H1 (cell line): ENCODE measurements at regions not wholly inside any gene's neighbourhood (a gene's known extent, or its start where the extent isn't known, plus 50 kb on each side); places are given as distances from the start of the nearest gene placed in this dataset.

Source experiments
- CTCF ChIA-PET: fragments of 300-600 bp; sonication (Branson Sonifier 250); formaldehyde crosslinking; loops from one replicate; lab custom pipeline; 2021; ENCODE audit not compliant: partially characterized antibody; lab: Charles Lee
- POLR2A ChIA-PET: fragments of 300-600 bp; sonication (Branson Sonifier 250); formaldehyde crosslinking; loops from one replicate; lab custom pipeline; 2021; ENCODE audit warnings: inconsistent platforms; ENCODE audit not compliant: partially characterized antibody; lab: Charles Lee
- DNase-seq, 2 experiments: peaks; one replicate each; pipeline versions ENCODE4 v3.0.0 to v3.0.0-alpha.2; 2010 to 2022; ENCODE audit warnings: low spot score in 2 of 2, low read depth in 1 of 2, mixed read lengths in 1 of 2
- FAIRE-seq: peaks from 2 replicates; lab custom pipeline; 2011; peaks lifted over from hg19 to GRCh38; lab: Jason Lieb, UNC
- H2AFZ ChIP-seq: 2 replicates; pipeline ENCODE4 v1.8.1; 2012; ENCODE audit warnings: low read length, inconsistent platforms
- H2AK5ac ChIP-seq: 2 replicates; pipeline ENCODE4 v1.6.1; 2013; ENCODE audit warnings: low read depth, low read length
- H2BK120ac ChIP-seq: replicated peaks from 2 replicates; pipeline ENCODE3; 2013; ENCODE audit warnings: low read depth, low read length, inconsistent platforms
- H2BK12ac ChIP-seq: 2 replicates; pipeline ENCODE4 v1.6.1; 2013; ENCODE audit warnings: low read depth, low read length
- H2BK15ac ChIP-seq: 2 replicates; pipeline ENCODE4 v1.6.1; 2013; ENCODE audit warnings: low read length
- H2BK20ac ChIP-seq: 2 replicates; pipeline ENCODE4 v1.6.1; 2013; ENCODE audit warnings: low read length
- H2BK5ac ChIP-seq: 2 replicates; pipeline ENCODE4 v1.6.1; 2013; ENCODE audit warnings: low read depth, low read length
- H3K14ac ChIP-seq: 2 replicates; pipeline ENCODE4 v1.6.1; 2013; ENCODE audit warnings: inconsistent platforms; ENCODE audit not compliant: insufficient read length
- H3K18ac ChIP-seq: 2 replicates; pipeline ENCODE4 v1.6.1; 2013; ENCODE audit warnings: low read length; ENCODE audit errors: extremely low read depth
- H3K23ac ChIP-seq: 2 replicates; pipeline ENCODE4 v1.6.1; 2013; ENCODE audit warnings: inconsistent platforms; ENCODE audit not compliant: insufficient read length
- H3K23me2 ChIP-seq: 2 replicates; pipeline ENCODE4 v1.6.1; 2013; ENCODE audit warnings: low read depth, low read length
- H3K27ac ChIP-seq: 2 replicates; pipeline ENCODE4 v1.6.1; 2011; ENCODE audit warnings: low read depth, low read length, inconsistent platforms
- H3K27me3 ChIP-seq, 4 experiments: replicated peaks in 1 of 4; 1 replicate in 1 of 4; 2 replicates in 3 of 4; pipeline versions ENCODE4 v1.6.1 to v1.8.1; 2011 to 2013; ENCODE audit warnings: low read length in 3 of 4, mild to moderate bottlenecking in 3 of 4, inconsistent platforms in 2 of 4, mixed read lengths in 2 of 4, moderate library complexity in 1 of 4; ENCODE audit not compliant: control insufficient read depth in 3 of 4, insufficient read depth in 3 of 4; ENCODE audit errors: extremely low read depth in 1 of 4
- H3K36me3 ChIP-seq, 4 experiments: 2 replicates each; pipeline versions ENCODE4 v1.6.1 to v1.8.1; 2011 to 2013; ENCODE audit warnings: mild to moderate bottlenecking in 4 of 4, low read length in 3 of 4, moderate library complexity in 2 of 4, control low read depth in 1 of 4, inconsistent platforms in 1 of 4; ENCODE audit not compliant: insufficient read depth in 4 of 4, control insufficient read depth in 2 of 4
- H3K4ac ChIP-seq: replicated peaks from 2 replicates; pipeline ENCODE3; 2013; ENCODE audit warnings: low read length, low read depth, mixed read lengths, inconsistent platforms; ENCODE audit not compliant: insufficient read length
- H3K4me1 ChIP-seq, 4 experiments: replicated peaks in 1 of 4; 1 replicate in 1 of 4; 2 replicates in 3 of 4; pipeline versions ENCODE4 v1.6.1 to v1.8.1; 2011 to 2013; ENCODE audit warnings: low read length in 3 of 4, inconsistent platforms in 2 of 4, mixed read lengths in 1 of 4; ENCODE audit not compliant: insufficient read depth in 4 of 4, control insufficient read depth in 3 of 4
- H3K4me2 ChIP-seq, 2 experiments: 2 replicates each; pipeline versions ENCODE4 v1.6.1 to v1.8.1; 2011 to 2013; ENCODE audit warnings: low read depth in 2 of 2, low read length in 2 of 2, control low read depth in 1 of 2, inconsistent platforms in 1 of 2, mild to moderate bottlenecking in 1 of 2; ENCODE audit not compliant: insufficient read depth in 1 of 2
- H3K4me3 ChIP-seq, 4 experiments: fragments of 200-600, 300-600 bp in 1 of 4; sonication (generic), shearing (Covaris generic), sonication (Bioruptor Twin) in 1 of 4; 2 replicates each; pipeline versions ENCODE4 v1.5.1 to v1.8.1; 2011 to 2016; ENCODE audit warnings: low read length in 4 of 4, low read depth in 3 of 4, control low read depth in 2 of 4, inconsistent platforms in 2 of 4, mild to moderate bottlenecking in 2 of 4, mixed read lengths in 1 of 4, moderate library complexity in 1 of 4; ENCODE audit not compliant: insufficient read depth in 2 of 4; ENCODE audit errors: extremely low read depth in 1 of 4
- H3K56ac ChIP-seq: replicated peaks from 2 replicates; pipeline ENCODE3; 2013; ENCODE audit warnings: low read depth, mild to moderate bottlenecking, mixed read lengths, low read length, inconsistent platforms; ENCODE audit not compliant: insufficient read length
- H3K79me1 ChIP-seq: 2 replicates; pipeline ENCODE4 v1.6.1; 2013; ENCODE audit warnings: low read depth, low read length, control low read depth
- H3K79me2 ChIP-seq, 2 experiments: 2 replicates each; pipeline versions ENCODE4 v1.6.1 to v1.8.1; 2012 to 2013; ENCODE audit warnings: low read length in 2 of 2, mild to moderate bottlenecking in 2 of 2, inconsistent platforms in 1 of 2; ENCODE audit not compliant: insufficient read depth in 2 of 2, control insufficient read depth in 1 of 2
- H3K9ac ChIP-seq, 4 experiments: replicated peaks in 1 of 4; 1 replicate in 1 of 4; 2 replicates in 3 of 4; pipeline versions ENCODE4 v1.6.1 to v1.8.1; 2011 to 2013; ENCODE audit warnings: low read depth in 3 of 4, low read length in 3 of 4, control low read depth in 2 of 4, mild to moderate bottlenecking in 2 of 4, moderate library complexity in 2 of 4, inconsistent platforms in 1 of 4; ENCODE audit errors: extremely low read depth in 1 of 4
- H3K9me3 ChIP-seq, 2 experiments: 2 replicates each; pipeline versions ENCODE4 v1.6.1 to v1.8.1; 2012 to 2013; ENCODE audit warnings: mild to moderate bottlenecking in 2 of 2, moderate library complexity in 2 of 2, control low read depth in 1 of 2, inconsistent platforms in 1 of 2, low read depth in 1 of 2, low read length in 1 of 2, mixed read lengths in 1 of 2; ENCODE audit not compliant: insufficient read depth in 2 of 2
- H4K20me1 ChIP-seq, 2 experiments: replicated peaks in 1 of 2; 2 replicates each; pipeline versions ENCODE3 to v1.8.1; 2011 to 2013; ENCODE audit warnings: inconsistent platforms in 2 of 2, low read length in 2 of 2, mild to moderate bottlenecking in 1 of 2; ENCODE audit not compliant: insufficient read depth in 2 of 2, control insufficient read depth in 1 of 2
- H4K5ac ChIP-seq: 2 replicates; pipeline ENCODE4 v1.6.1; 2013; ENCODE audit warnings: low read length, low read depth, mixed read lengths, inconsistent platforms; ENCODE audit not compliant: insufficient read length
- H4K8ac ChIP-seq: 2 replicates; pipeline ENCODE4 v1.8.0; 2013; ENCODE audit warnings: mild to moderate bottlenecking, moderate library complexity, low read length, inconsistent platforms; ENCODE audit not compliant: insufficient read depth; ENCODE audit errors: extremely low read depth
- H4K91ac ChIP-seq: replicated peaks from 2 replicates; pipeline ENCODE3; 2013; ENCODE audit warnings: low read length, mixed read lengths, inconsistent platforms; ENCODE audit not compliant: insufficient read length
- KDM1A ChIP-seq: fragments of 200-600, 300-600 bp; sonication (generic); IDR thresholded peaks from 2 replicates; pipeline ENCODE4 v1.7.1; 2016; ENCODE audit warnings: mild to moderate bottlenecking, low read length, borderline replicate concordance
- WGBS, 2 experiments: shearing (Covaris generic) in 1 of 2; methylation state at CpG; one replicate each; pipeline versions ENCODE4 v1.1.6 to v1.1.7; 2013 to 2015; ENCODE audit warnings: low lambda C conversion rate in 2 of 2, mixed read lengths in 2 of 2, inconsistent platforms in 1 of 2, low coverage in 1 of 2, missing lambda C conversion rate in 1 of 2; ENCODE audit not compliant: insufficient replicate concordance in 2 of 2, insufficient coverage in 1 of 2, insufficient read length in 1 of 2; ENCODE audit errors: extremely low coverage in 1 of 2, missing lambda C conversion rate in 1 of 2; 5-methylcytosine and 5-hydroxymethylcytosine counted together

DNA sequence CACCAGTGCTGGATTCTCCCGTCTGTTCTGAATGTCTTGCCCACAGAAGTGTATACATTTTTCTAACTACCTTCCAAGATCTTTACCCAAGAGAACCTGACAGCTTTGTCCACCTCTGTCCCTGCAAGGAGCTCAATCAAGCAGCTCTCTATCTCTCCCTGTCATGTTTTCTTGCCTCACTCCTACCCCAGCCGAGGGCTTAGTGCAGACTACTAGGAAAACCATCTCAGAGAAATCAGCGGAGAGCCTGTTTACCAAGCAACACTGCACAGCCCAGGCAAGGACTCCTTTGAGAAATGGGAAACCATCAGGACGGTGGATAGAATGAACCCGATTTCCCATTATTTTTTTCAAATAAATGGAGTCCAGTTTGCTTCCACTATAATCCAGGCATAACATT, 250.7 kb upstream of the JARID2 start:
- Histone ChIP-seq H4K91ac (no peak overlapping the region), H3K23me2 (no peaks in the 10 kb centered on the region), H3K56ac (no peak overlapping the region), H4K8ac (no peak overlapping the region), H3K4ac (no peak overlapping the region), H3K27ac (no peak overlapping the region), H3K9ac (no peak overlapping the region), H2AK5ac (no peak overlapping the region), H2BK120ac (no peak overlapping the region), H3K79me1 (peaks cover 9% of the 10 kb centered on the region), H3K27me3 (no peaks in the 10 kb centered on the region), H2BK15ac (no peak overlapping the region), H3K18ac (no peak overlapping the region), H3K36me3 (peaks cover 0 to 60% (median 6%) of the 10 kb centered on the region in 4 experiments; a peak in 4 of 8 replicates), H3K4me3 (no peak overlapping the region), H3K4me2 (no peak overlapping the region), H2AFZ (no peak overlapping the region), H2BK20ac (no peak overlapping the region), H3K4me1 (no peaks in the 10 kb centered on the region), H3K14ac (no peak overlapping the region), H3K9me3 (no peaks in the 10 kb centered on the region), H3K79me2 (peaks cover 2 to 5% of the 10 kb centered on the region in 2 experiments; a peak in 3 of 4 replicates), H2BK12ac (no peak overlapping the region), H4K20me1 (no peaks in the 10 kb centered on the region), H2BK5ac (no peak overlapping the region), H3K23ac (no peak overlapping the region), H4K5ac (no peak overlapping the region)
- no peak for TF ChIP-seq KDM1A
- WGBS, 2 experiments: 93% methylated on average over 5 of the region's 5 CpGs; no CpG with 5 or more reads in 1 of the 2 experiments
- POLR2A ChIA-PET: no interaction called here
- no peak for DNase-seq
- no peak for FAIRE-seq
- CTCF ChIA-PET: no interaction called here
